ENCODE measurements at regions not wholly inside any gene's neighbourhood (a gene's known extent, or its start where the extent isn't known, plus 50 kb on each side); places are given as distances from the start of the nearest gene placed in this dataset.

GRCh38 chr3:166100730-166101129, 263.5 kb upstream of the BCHE start:
- TF ChIP-seq CTCF (IDR thresholded peaks at IDR 0.05), result no peak
- no peak for TF ChIP-seq EZH2 (IDR thresholded peaks at IDR 0.05; ENCODE audit: borderline replicate concordance, insufficient read depth, low read depth, low read length, poor library complexity, severe bottlenecking)
- no peak overlapping the region for H3K27ac Mint-ChIP-seq
- H3K4me1 ChIP-seq (ENCODE audit: control insufficient read depth in 2 of 2, insufficient read depth in 2 of 2, low read length in 2 of 2), result no peaks in the 10 kb centered on the region
- no peaks in the 10 kb centered on the region for H3K4me1 Mint-ChIP-seq
- H4K20me1 ChIP-seq (ENCODE audit: control insufficient read depth, insufficient read depth, low read length, poor library complexity, severe bottlenecking), result no peaks in the 10 kb centered on the region
- no peak overlapping the region for H3K4me3 ChIP-seq (ENCODE audit: control extremely low read depth in 1 of 5, extremely low read depth in 1 of 5, insufficient read depth in 1 of 5, low read depth in 2 of 5, low read length in 4 of 5)
- no peaks in the 10 kb centered on the region for H3K27me3 Mint-ChIP-seq
- peaks cover 6% of the 10 kb centered on the region for H3K9me3 Mint-ChIP-seq (ENCODE audit: insufficient read depth)
- DNase-seq (no peak), ATAC-seq (ENCODE audit: low read depth) (no peak)
- H2AFZ ChIP-seq (ENCODE audit: insufficient read depth, low read depth, low read length, poor library complexity, severe bottlenecking), result no peak overlapping the region
- H3K9me3 ChIP-seq (ENCODE audit: control extremely low read depth in 1 of 3, control insufficient read depth in 2 of 3, insufficient read depth in 1 of 3, low read length in 2 of 3), result no peaks in the 10 kb centered on the region
- no CpG with 5 or more reads among the region's 1 CpG for WGBS (ENCODE audit: insufficient coverage)
- no peaks in the 10 kb centered on the region for H3K79me2 ChIP-seq (ENCODE audit: control insufficient read depth, insufficient read depth, low read length)
- intact Hi-C loops (cut with micrococcal nuclease), result no loop called here
- ChIA-PET CTCF (no interaction called here), POLR2A (no interaction called here)
- H3K4me3 Mint-ChIP-seq, result no peak overlapping the region
- H3K9ac ChIP-seq (ENCODE audit: low read length), result no peak overlapping the region
- no peak overlapping the region for H3K27ac ChIP-seq (ENCODE audit: low read length in 2 of 2)
- no peaks in the 10 kb centered on the region for H3K36me3 ChIP-seq (replicated peaks in 1 of 2; ENCODE audit: control extremely low read depth in 1 of 2, control insufficient read depth in 1 of 2, extremely low read depth in 1 of 2, insufficient read depth in 2 of 2, low read length in 1 of 2)
- H3K4me2 ChIP-seq (replicated peaks; ENCODE audit: low read depth, low read length, poor library complexity, severe bottlenecking), result no peak overlapping the region
- no peaks in the 10 kb centered on the region for H3K27me3 ChIP-seq (replicated peaks in 1 of 4; ENCODE audit: control extremely low read depth in 1 of 4, control insufficient read depth in 3 of 4, insufficient read depth in 4 of 4, low read length in 3 of 4)

- DNase-seq (no peak), ATAC-seq (ENCODE audit: low read depth) (no peak)
- Histone ChIP-seq H3K27ac (ENCODE audit: low read length in 2 of 2) (no peak overlapping the region), H3K27me3 (replicated peaks in 1 of 4; ENCODE audit: control extremely low read depth in 1 of 4, control insufficient read depth in 3 of 4, insufficient read depth in 4 of 4, low read length in 3 of 4) (no peaks in the 10 kb centered on the region), H3K36me3 (replicated peaks in 1 of 2; ENCODE audit: control extremely low read depth in 1 of 2, control insufficient read depth in 1 of 2, extremely low read depth in 1 of 2, insufficient read depth in 2 of 2, low read length in 1 of 2) (no peaks in the 10 kb centered on the region), H3K4me3 (ENCODE audit: control extremely low read depth in 1 of 5, extremely low read depth in 1 of 5, insufficient read depth in 1 of 5, low read depth in 2 of 5, low read length in 4 of 5) (no peak overlapping the region), H2AFZ (ENCODE audit: insufficient read depth, low read depth, low read length, poor library complexity, severe bottlenecking) (no peak overlapping the region), H3K9ac (ENCODE audit: low read length) (no peak overlapping the region), H3K9me3 (ENCODE audit: control extremely low read depth in 1 of 3, control insufficient read depth in 2 of 3, insufficient read depth in 1 of 3, low read length in 2 of 3) (peaks cover 0 to 7% (median 0%) of the 10 kb centered on the region in 3 donors), H3K4me1 (ENCODE audit: control insufficient read depth in 2 of 2, insufficient read depth in 2 of 2, low read length in 2 of 2) (no peaks in the 10 kb centered on the region), H3K4me2 (replicated peaks; ENCODE audit: low read depth, low read length, poor library complexity, severe bottlenecking) (no peak overlapping the region), H4K20me1 (ENCODE audit: control insufficient read depth, insufficient read depth, low read length, poor library complexity, severe bottlenecking) (no peaks in the 10 kb centered on the region), H3K79me2 (ENCODE audit: control insufficient read depth, insufficient read depth, low read length) (no peaks in the 10 kb centered on the region)
- Mint-ChIP-seq H3K4me1 (no peaks in the 10 kb centered on the region), H3K27ac (no peak overlapping the region), H3K4me3 (no peak overlapping the region), H3K9me3 (ENCODE audit: insufficient read depth) (peaks cover 5% of the 10 kb centered on the region), H3K27me3 (no peaks in the 10 kb centered on the region)
- intact Hi-C loops (cut with micrococcal nuclease), result no loop called here
- ChIA-PET POLR2A (no interaction called here), CTCF (no interaction called here)
- no peak for TF ChIP-seq CTCF (IDR thresholded peaks at IDR 0.05)
- no peak for TF ChIP-seq EZH2 (IDR thresholded peaks at IDR 0.05; ENCODE audit: borderline replicate concordance, insufficient read depth, low read depth, low read length, poor library complexity, severe bottlenecking)
- WGBS (ENCODE audit: insufficient coverage), result no CpG with 5 or more reads among the region's 3 CpGs
Observed at GRCh38 chr3:166089575-166089974, 252.4 kb upstream of the BCHE start.
